ENCODE measurements at regions not wholly inside any gene's neighbourhood (a gene's known extent, or its start where the extent isn't known, plus 50 kb on each side); places are given as distances from the start of the nearest gene placed in this dataset.

DNA sequence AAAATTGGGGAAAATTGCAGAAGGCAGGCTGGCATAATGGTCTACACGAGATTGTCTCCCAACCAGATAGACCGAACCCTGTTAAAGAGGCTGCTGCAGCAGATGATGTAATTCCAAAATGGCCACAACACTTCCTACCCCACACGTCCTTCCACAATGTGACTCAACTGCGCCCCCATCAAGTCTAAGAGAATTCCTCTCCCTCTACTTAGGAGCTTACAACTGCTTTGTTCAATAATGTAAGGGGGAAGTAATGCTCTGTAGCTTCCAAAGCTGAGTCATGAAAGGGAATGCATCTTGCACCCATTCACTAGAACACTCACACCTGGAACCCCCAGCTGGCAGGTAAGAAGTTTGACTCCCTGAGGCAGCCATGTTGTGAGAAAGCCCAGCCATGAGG is 117.8 kb upstream of the IRS2 start:
- Histone ChIP-seq H3K4me1 (ENCODE audit: insufficient read depth, low read length) (no peaks in the 10 kb centered on the region), H3K4me3 (ENCODE audit: low read length) (no peak overlapping the region), H3K36me3 (ENCODE audit: insufficient read depth, low read length) (no peaks in the 10 kb centered on the region), H3K9me3 (ENCODE audit: low read length) (no peaks in the 10 kb centered on the region), H3K27me3 (ENCODE audit: insufficient read depth, low read length, poor library complexity, severe bottlenecking) (no peaks in the 10 kb centered on the region), H3K27ac (ENCODE audit: low read depth, low read length) (no peak overlapping the region)
- Mint-ChIP-seq H3K36me3 (peaks cover 0 to 1% (median 0%) of the 10 kb centered on the region in 3 donors), H3K27me3 (no peaks in the 10 kb centered on the region), H3K27ac (no peak overlapping the region), H3K4me3 (no peak overlapping the region), H3K4me1 (no peaks in the 10 kb centered on the region), H3K9me3 (peaks cover 0 to 3% (median 2%) of the 10 kb centered on the region in 5 donors)
- CTCF ChIA-PET, result no interaction called here
- POLR2A ChIA-PET, result no interaction called here
- no peak for DNase-seq

- Mint-ChIP-seq H3K9me3 (no peaks in the 10 kb centered on the region), H3K27ac (no peak overlapping the region), H3K4me1 (no peaks in the 10 kb centered on the region), H3K4me3 (no peak overlapping the region), H3K27me3 (no peaks in the 10 kb centered on the region), H3K36me3 (no peaks in the 10 kb centered on the region)
- no peaks in the 10 kb centered on the region for H3K9me3 ChIP-seq (ENCODE audit: low read length)
- DNase-seq, result no peak
- no peaks in the 10 kb centered on the region for H3K27me3 ChIP-seq (ENCODE audit: insufficient read depth, low read length, poor library complexity, severe bottlenecking)
- H3K4me1 ChIP-seq (ENCODE audit: insufficient read depth, low read length), result no peaks in the 10 kb centered on the region
- ChIA-PET POLR2A (no interaction called here), CTCF (no interaction called here)
- no peak overlapping the region for H3K4me3 ChIP-seq (ENCODE audit: low read length)
- no peak overlapping the region for H3K27ac ChIP-seq (ENCODE audit: low read depth, low read length)
- H3K36me3 ChIP-seq (ENCODE audit: insufficient read depth, low read length), result no peaks in the 10 kb centered on the region
Observed at GRCh38 chr13:109900741-109901140, 114.4 kb upstream of the IRS2 start.

- H3K27me3 Mint-ChIP-seq, result no peaks in the 10 kb centered on the region
- H3K36me3 Mint-ChIP-seq, result no peaks in the 10 kb centered on the region
Observed at GRCh38 chr13:109900320-109900719, 113.9 kb upstream of the IRS2 start.

GRCh38 chr13:109899748-109900147 is 113.4 kb upstream of the IRS2 start:
- Histone ChIP-seq H3K4me3 (ENCODE audit: low read length) (no peak overlapping the region), H3K27me3 (ENCODE audit: insufficient read depth, low read length, poor library complexity, severe bottlenecking) (no peaks in the 10 kb centered on the region), H3K9me3 (ENCODE audit: low read length) (no peaks in the 10 kb centered on the region), H3K36me3 (ENCODE audit: insufficient read depth, low read length) (no peaks in the 10 kb centered on the region), H3K4me1 (ENCODE audit: insufficient read depth, low read length) (no peaks in the 10 kb centered on the region), H3K27ac (ENCODE audit: low read depth, low read length) (no peak overlapping the region)
- CTCF ChIA-PET, result no interaction called here
- Mint-ChIP-seq H3K4me3 (no peak overlapping the region), H3K27ac (no peak overlapping the region), H3K4me1 (no peaks in the 10 kb centered on the region), H3K9me3 (no peaks in the 10 kb centered on the region), H3K27me3 (no peaks in the 10 kb centered on the region), H3K36me3 (no peaks in the 10 kb centered on the region)
- DNase-seq, result no peak
- POLR2A ChIA-PET, result no interaction called here

More at GRCh38 chr13:109900320-109900719, 113.9 kb upstream of the IRS2 start:
- no peaks in the 10 kb centered on the region for H3K27me3 ChIP-seq (ENCODE audit: insufficient read depth, low read length, poor library complexity, severe bottlenecking)
- no peak overlapping the region for H3K4me3 ChIP-seq (ENCODE audit: low read length)
- no peaks in the 10 kb centered on the region for H3K9me3 ChIP-seq (ENCODE audit: low read length)
- Mint-ChIP-seq H3K4me3 (no peak overlapping the region), H3K9me3 (no peaks in the 10 kb centered on the region), H3K27ac (no peak overlapping the region), H3K4me1 (no peaks in the 10 kb centered on the region)
- POLR2A ChIA-PET, result no interaction called here
- H3K27ac ChIP-seq (ENCODE audit: low read depth, low read length), result no peak overlapping the region
- H3K4me1 ChIP-seq (ENCODE audit: insufficient read depth, low read length), result no peaks in the 10 kb centered on the region
- CTCF ChIA-PET, result no interaction called here
- no peaks in the 10 kb centered on the region for H3K36me3 ChIP-seq (ENCODE audit: insufficient read depth, low read length)
- DNase-seq, result no peak

DNA sequence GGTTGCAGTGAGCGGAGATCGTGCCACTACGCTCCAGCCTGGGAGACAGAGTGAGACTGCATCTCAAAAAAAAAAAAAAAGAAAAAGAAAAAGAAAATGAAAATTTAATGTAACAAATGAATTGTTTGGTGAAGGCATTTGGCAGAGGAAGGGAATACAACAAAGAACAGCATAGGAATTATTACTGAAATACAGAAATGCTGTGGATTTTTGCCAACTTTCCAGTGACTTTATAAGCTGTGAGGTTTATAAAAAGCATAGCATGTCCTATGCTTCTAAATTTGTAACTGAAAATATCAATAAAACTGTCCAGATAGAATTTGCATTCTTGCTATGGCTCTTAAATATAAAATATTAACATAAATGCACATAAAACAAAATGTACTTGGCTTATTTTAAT is 112.9 kb upstream of the IRS2 start:
- Mint-ChIP-seq H3K27ac (no peak overlapping the region), H3K4me3 (no peak overlapping the region), H3K36me3 (no peaks in the 10 kb centered on the region), H3K9me3 (no peaks in the 10 kb centered on the region), H3K27me3 (no peaks in the 10 kb centered on the region), H3K4me1 (no peaks in the 10 kb centered on the region)
- CTCF ChIA-PET, result no interaction called here
- Histone ChIP-seq H3K27me3 (ENCODE audit: insufficient read depth, low read length, poor library complexity, severe bottlenecking) (no peaks in the 10 kb centered on the region), H3K4me3 (ENCODE audit: low read length) (no peak overlapping the region), H3K27ac (ENCODE audit: low read depth, low read length) (no peak overlapping the region), H3K36me3 (ENCODE audit: insufficient read depth, low read length) (no peaks in the 10 kb centered on the region), H3K9me3 (ENCODE audit: low read length) (no peaks in the 10 kb centered on the region), H3K4me1 (ENCODE audit: insufficient read depth, low read length) (no peaks in the 10 kb centered on the region)
- POLR2A ChIA-PET, result no interaction called here
- no peak for DNase-seq

DNA sequence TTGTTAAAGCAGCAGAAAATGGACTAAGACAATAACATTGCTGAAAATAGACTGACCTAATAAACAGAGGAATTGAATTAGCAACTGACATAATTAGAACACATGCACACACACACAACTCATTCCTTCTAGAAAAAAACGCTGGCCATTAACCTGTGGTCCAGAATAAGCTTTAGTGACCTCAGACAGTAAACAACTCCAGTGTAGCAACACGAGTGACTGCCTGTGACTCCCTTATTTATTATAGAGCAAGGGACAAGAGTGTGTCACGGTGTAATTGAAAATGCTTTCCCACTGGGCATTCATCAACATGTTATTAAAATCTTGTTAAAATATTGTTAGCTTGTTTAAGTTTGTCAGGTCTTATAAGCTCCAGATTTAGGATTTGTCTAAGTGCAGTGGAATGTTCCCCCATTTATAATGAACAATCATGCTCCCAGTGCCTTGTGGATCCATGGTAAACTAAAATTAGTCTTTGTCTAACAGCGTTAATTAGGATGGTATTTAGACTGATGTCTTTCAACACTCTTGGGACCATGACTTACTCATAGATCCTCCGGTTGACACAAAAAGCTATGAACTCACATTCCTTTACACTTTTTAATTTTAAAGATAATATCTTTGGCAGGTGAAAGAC is 111.7 kb upstream of the IRS2 start:
- Histone ChIP-seq H3K27me3 (ENCODE audit: insufficient read depth, low read length, poor library complexity, severe bottlenecking) (no peaks in the 10 kb centered on the region), H3K36me3 (ENCODE audit: insufficient read depth, low read length) (no peaks in the 10 kb centered on the region), H3K4me3 (ENCODE audit: low read length) (no peak overlapping the region), H3K4me1 (ENCODE audit: insufficient read depth, low read length) (no peaks in the 10 kb centered on the region), H3K9me3 (ENCODE audit: low read length) (no peaks in the 10 kb centered on the region), H3K27ac (ENCODE audit: low read depth, low read length) (no peak overlapping the region)
- ChIA-PET CTCF (no interaction called here), POLR2A (no interaction called here)
- Mint-ChIP-seq H3K4me1 (no peaks in the 10 kb centered on the region), H3K9me3 (no peaks in the 10 kb centered on the region), H3K27ac (no peak overlapping the region), H3K4me3 (no peak overlapping the region), H3K36me3 (no peaks in the 10 kb centered on the region), H3K27me3 (peaks cover 0 to 1% of the 10 kb centered on the region in 2 donors)
- DNase-seq, result no peak

- peaks cover 0 to 1% of the 10 kb centered on the region in 2 donors for H3K27me3 Mint-ChIP-seq
- Histone ChIP-seq H3K27ac (ENCODE audit: low read depth, low read length) (no peak overlapping the region), H3K27me3 (ENCODE audit: insufficient read depth, low read length, poor library complexity, severe bottlenecking) (no peaks in the 10 kb centered on the region), H3K9me3 (ENCODE audit: low read length) (no peaks in the 10 kb centered on the region), H3K4me3 (ENCODE audit: low read length) (no peak overlapping the region), H3K36me3 (ENCODE audit: insufficient read depth, low read length) (no peaks in the 10 kb centered on the region), H3K4me1 (ENCODE audit: insufficient read depth, low read length) (no peaks in the 10 kb centered on the region)
- no peaks in the 10 kb centered on the region for H3K36me3 Mint-ChIP-seq
- H3K4me1 Mint-ChIP-seq, result no peaks in the 10 kb centered on the region
- POLR2A ChIA-PET, result no interaction called here
- no peak overlapping the region for H3K4me3 Mint-ChIP-seq
- H3K27ac Mint-ChIP-seq, result no peak overlapping the region
- H3K9me3 Mint-ChIP-seq, result peaks cover 3 to 10% (median 4%) of the 10 kb centered on the region in 5 donors
- CTCF ChIA-PET, result no interaction called here
- DNase-seq, result no peak
Observed at GRCh38 chr13:109892101-109892500, 105.7 kb upstream of the IRS2 start.

DNA sequence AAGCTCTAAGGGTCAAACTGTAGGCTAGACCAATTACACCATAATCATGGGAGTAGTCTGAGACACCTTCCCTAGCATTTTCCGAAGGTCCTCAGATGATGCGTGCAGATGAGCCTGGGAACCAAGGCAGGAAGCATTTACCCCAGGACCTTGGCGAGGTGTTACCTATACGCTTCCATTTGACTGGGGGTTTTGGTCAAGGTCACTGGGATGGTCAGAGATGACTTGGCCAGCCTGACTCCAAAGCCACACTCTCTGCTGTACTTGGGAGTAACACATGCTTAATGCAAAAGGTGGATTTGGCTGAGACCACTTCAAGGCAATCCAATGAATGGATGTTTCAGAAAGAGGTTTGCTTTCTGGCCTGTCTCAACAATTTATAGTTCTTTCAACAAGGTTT is 98.9 kb upstream of the IRS2 start:
- Histone ChIP-seq H3K27ac (ENCODE audit: low read depth, low read length) (no peak overlapping the region), H3K27me3 (ENCODE audit: insufficient read depth, low read length, poor library complexity, severe bottlenecking) (no peaks in the 10 kb centered on the region), H3K9me3 (ENCODE audit: low read length) (no peaks in the 10 kb centered on the region), H3K4me3 (ENCODE audit: low read length) (no peak overlapping the region), H3K36me3 (ENCODE audit: insufficient read depth, low read length) (no peaks in the 10 kb centered on the region), H3K4me1 (ENCODE audit: insufficient read depth, low read length) (no peaks in the 10 kb centered on the region)
- peaks cover 0 to 2% of the 10 kb centered on the region in 2 donors for H3K27me3 Mint-ChIP-seq
- no peaks in the 10 kb centered on the region for H3K4me1 Mint-ChIP-seq
- ChIA-PET POLR2A (no interaction called here), CTCF (no interaction called here)
- DNase-seq, result no peak
- peaks cover under 1 to 7% (median 3%) of the 10 kb centered on the region in 5 donors for H3K9me3 Mint-ChIP-seq
- no peak overlapping the region for H3K27ac Mint-ChIP-seq
- no peak overlapping the region for H3K4me3 Mint-ChIP-seq
- H3K36me3 Mint-ChIP-seq, result no peaks in the 10 kb centered on the region

GRCh38 chr13:109884462-109884861 is 98.1 kb upstream of the IRS2 start:
- CTCF ChIA-PET, result no interaction called here

More at GRCh38 chr13:109884462-109884861, 98.1 kb upstream of the IRS2 start:
- H3K27me3 ChIP-seq (ENCODE audit: insufficient read depth, low read length, poor library complexity, severe bottlenecking), result no peaks in the 10 kb centered on the region
- H3K27me3 Mint-ChIP-seq, result peaks cover 0 to 2% of the 10 kb centered on the region in 2 donors
- H3K36me3 Mint-ChIP-seq, result no peaks in the 10 kb centered on the region
- H3K4me1 Mint-ChIP-seq, result no peaks in the 10 kb centered on the region
- no peaks in the 10 kb centered on the region for H3K4me1 ChIP-seq (ENCODE audit: insufficient read depth, low read length)
- no peak overlapping the region for H3K27ac ChIP-seq (ENCODE audit: low read depth, low read length)
- POLR2A ChIA-PET, result no interaction called here
- H3K4me3 Mint-ChIP-seq, result no peak overlapping the region
- no peak overlapping the region for H3K4me3 ChIP-seq (ENCODE audit: low read length)
- H3K27ac Mint-ChIP-seq, result no peak overlapping the region
- no peaks in the 10 kb centered on the region for H3K9me3 ChIP-seq (ENCODE audit: low read length)
- no peak for DNase-seq
- H3K9me3 Mint-ChIP-seq, result peaks cover 0 to 6% (median 3%) of the 10 kb centered on the region in 5 donors
- no peaks in the 10 kb centered on the region for H3K36me3 ChIP-seq (ENCODE audit: insufficient read depth, low read length)

Data from CD8-positive, alpha-beta memory T cell (primary cell).